PC-3 (cell line): ENCODE measurements at regions not wholly inside any gene's neighbourhood (a gene's known extent, or its start where the extent isn't known, plus 50 kb on each side); places are given as distances from the start of the nearest gene placed in this dataset.

Experiments used
- ATAC-seq: fragments of 200-7000 bp; cut with Tn5 transposase; 2 replicates; pipeline ENCODE4 v1.9.1; 2020; ENCODE audit warnings: mild to moderate bottlenecking, moderate library complexity
- BruUV-seq: library from RNA; stranded (reverse); fragments of 400-500 nt; replicated peaks from 2 replicates; lab custom pipeline; 2021; lab: Mats Ljungman, UMichigan
- CTCF ChIA-PET: fragments of 300-600 bp; sonication (Branson Sonifier 250); formaldehyde crosslinking; loops from one replicate; lab custom pipeline; 2022; ENCODE audit warnings: antibody characterized with exemption; lab: Charles Lee
- POLR2A ChIA-PET: fragments of 300-600 bp; sonication (Branson Sonifier 250); formaldehyde crosslinking; loops from one replicate; lab custom pipeline; 2022; ENCODE audit warnings: antibody characterized with exemption; ENCODE audit not compliant: unreplicated experiment; lab: Charles Lee
- DNase-seq: peaks from one replicate; pipeline ENCODE4 v3.0.0-alpha.2; 2015
- H2AFZ ChIP-seq: fragments of 300-600 bp; sonication (generic); 2 replicates; pipeline ENCODE4 v1.6.0; 2016; ENCODE audit warnings: antibody characterized with exemption, low read length
- H3F3A ChIP-seq: fragments of 300-600 bp; sonication (generic); one replicate; pipeline ENCODE4 v1.6.0; 2017; ENCODE audit warnings: antibody characterized with exemption, low read length, control low read depth, mild to moderate bottlenecking; ENCODE audit not compliant: unreplicated experiment
- H3K27ac ChIP-seq: fragments of 300-600 bp; sonication (generic); 2 replicates; pipeline ENCODE4 v1.5.1; 2016; ENCODE audit warnings: mild to moderate bottlenecking, low read length
- H3K27me3 ChIP-seq: fragments of 300-600 bp; sonication (generic); 2 replicates; pipeline ENCODE4 v1.6.1; 2016; ENCODE audit warnings: low read length, mixed read lengths
- H3K36me3 ChIP-seq: fragments of 300-600 bp; sonication (generic); 2 replicates; pipeline ENCODE4 v1.6.1; 2016; ENCODE audit warnings: low read depth, mixed run types, low read length, mixed read lengths
- H3K4me1 ChIP-seq: fragments of 300-600 bp; sonication (generic); 2 replicates; pipeline ENCODE4 v1.5.1; 2016; ENCODE audit warnings: low read length; ENCODE audit not compliant: insufficient read depth
- H3K4me2 ChIP-seq: fragments of 300-600 bp; sonication (generic); 2 replicates; pipeline ENCODE4 v1.6.0; 2016; ENCODE audit warnings: low read length
- H3K4me3 ChIP-seq: fragments of 300-600 bp; sonication (generic); 2 replicates; pipeline ENCODE4 v1.5.1; 2016; ENCODE audit warnings: mild to moderate bottlenecking, low read length, mixed read lengths
- H3K79me2 ChIP-seq: fragments of 300-600 bp; sonication (generic); 2 replicates; pipeline ENCODE4 v1.6.1; 2017; ENCODE audit warnings: low read length, mixed read lengths
- H3K9ac ChIP-seq: fragments of 300-600 bp; sonication (generic); 2 replicates; pipeline ENCODE4 v1.6.0; 2016; ENCODE audit warnings: mild to moderate bottlenecking, low read length
- H3K9me2 ChIP-seq: fragments of 300-600 bp; sonication (generic); replicated peaks from 2 replicates; pipeline ENCODE4 v1.6.1; 2016; ENCODE audit warnings: mixed run types, low read length, mixed read lengths
- H3K9me3 ChIP-seq: fragments of 300-600 bp; sonication (generic); 2 replicates; pipeline ENCODE4 v1.6.1; 2016; ENCODE audit warnings: low read length, mixed read lengths
- H4K20me1 ChIP-seq: fragments of 300-600 bp; sonication (generic); 2 replicates; pipeline ENCODE4 v1.6.1; 2016; ENCODE audit warnings: low read length, mixed read lengths
- EZH2 ChIP-seq: fragments of 300-600 bp; sonication (generic); IDR thresholded peaks from one replicate; pipeline ENCODE4 v1.6.1; 2017; ENCODE audit warnings: antibody characterized with exemption, mild to moderate bottlenecking, low read length; ENCODE audit not compliant: unreplicated experiment
- EZH2phosphoT487 ChIP-seq: fragments of 300-600 bp; sonication (generic); IDR thresholded peaks from 2 replicates; pipeline ENCODE4 v1.6.1; 2018; ENCODE audit warnings: mild to moderate bottlenecking, antibody characterized with exemption, low read length, borderline replicate concordance
- intact Hi-C: fragments of 100-400 bp; cut with micrococcal nuclease; formaldehyde crosslinking; loops from 2 replicates; pipeline ENCODE4 v1.9.0; 2023
- TF ChIP-seq, protein P1 (sequence below): fragments of 300-600 bp; sonication (generic); conservative IDR thresholded peaks from 2 replicates; pipeline ENCODE4 v1.5.1; 2017; ENCODE audit warnings: antibody characterized with exemption, low read depth, mild to moderate bottlenecking, low read length

- POLR2A ChIA-PET, result no interaction called here
- H3K9ac ChIP-seq, result no peak overlapping the region
- no peaks in the 10 kb centered on the region for H3K79me2 ChIP-seq
- ATAC-seq (no peak), DNase-seq (no peak)
- H3F3A ChIP-seq, result no peaks in the 10 kb centered on the region
- BruUV-seq, result no TSS peak
- no peaks in the 10 kb centered on the region for H3K9me2 ChIP-seq
- CTCF ChIA-PET, result no interaction called here
- no peaks in the 10 kb centered on the region for H3K4me1 ChIP-seq
- TF ChIP-seq EZH2 (no peak), EZH2phosphoT487 (no peak)
- TF ChIP-seq, protein P1, sequence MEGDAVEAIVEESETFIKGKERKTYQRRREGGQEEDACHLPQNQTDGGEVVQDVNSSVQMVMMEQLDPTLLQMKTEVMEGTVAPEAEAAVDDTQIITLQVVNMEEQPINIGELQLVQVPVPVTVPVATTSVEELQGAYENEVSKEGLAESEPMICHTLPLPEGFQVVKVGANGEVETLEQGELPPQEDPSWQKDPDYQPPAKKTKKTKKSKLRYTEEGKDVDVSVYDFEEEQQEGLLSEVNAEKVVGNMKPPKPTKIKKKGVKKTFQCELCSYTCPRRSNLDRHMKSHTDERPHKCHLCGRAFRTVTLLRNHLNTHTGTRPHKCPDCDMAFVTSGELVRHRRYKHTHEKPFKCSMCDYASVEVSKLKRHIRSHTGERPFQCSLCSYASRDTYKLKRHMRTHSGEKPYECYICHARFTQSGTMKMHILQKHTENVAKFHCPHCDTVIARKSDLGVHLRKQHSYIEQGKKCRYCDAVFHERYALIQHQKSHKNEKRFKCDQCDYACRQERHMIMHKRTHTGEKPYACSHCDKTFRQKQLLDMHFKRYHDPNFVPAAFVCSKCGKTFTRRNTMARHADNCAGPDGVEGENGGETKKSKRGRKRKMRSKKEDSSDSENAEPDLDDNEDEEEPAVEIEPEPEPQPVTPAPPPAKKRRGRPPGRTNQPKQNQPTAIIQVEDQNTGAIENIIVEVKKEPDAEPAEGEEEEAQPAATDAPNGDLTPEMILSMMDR, result no peak
- H3K9me3 ChIP-seq, result no peaks in the 10 kb centered on the region
- no peak overlapping the region for H2AFZ ChIP-seq
- H3K4me2 ChIP-seq, result no peak overlapping the region
- H3K36me3 ChIP-seq, result no peaks in the 10 kb centered on the region
- H4K20me1 ChIP-seq, result no peaks in the 10 kb centered on the region
- intact Hi-C loops, result no loop called here
- H3K4me3 ChIP-seq, result no peak overlapping the region
- H3K27ac ChIP-seq, result no peak overlapping the region
- H3K27me3 ChIP-seq, result no peaks in the 10 kb centered on the region
Measured at GRCh38 chr4:108405586-108405985, 214.8 kb upstream of the RPL34 start.

- no peaks in the 10 kb centered on the region for H3K36me3 ChIP-seq
- no TSS peak for BruUV-seq
- no peak overlapping the region for H3K9ac ChIP-seq
- H3K4me2 ChIP-seq, result no peak overlapping the region
- POLR2A ChIA-PET, result no interaction called here
- intact Hi-C loops, result no loop called here
- no peak overlapping the region for H3K27ac ChIP-seq
- CTCF ChIA-PET, result no interaction called here
- no peak overlapping the region for H3K4me3 ChIP-seq
- TF ChIP-seq EZH2 (no peak), EZH2phosphoT487 (no peak)
- TF ChIP-seq, protein P1, result no peak
- H3K9me2 ChIP-seq, result no peaks in the 10 kb centered on the region
- no peaks in the 10 kb centered on the region for H3K27me3 ChIP-seq
- H2AFZ ChIP-seq, result no peak overlapping the region
- no peaks in the 10 kb centered on the region for H3K9me3 ChIP-seq
- H4K20me1 ChIP-seq, result no peaks in the 10 kb centered on the region
- no peaks in the 10 kb centered on the region for H3F3A ChIP-seq
- DNase-seq (no peak), ATAC-seq (no peak)
- H3K79me2 ChIP-seq, result no peaks in the 10 kb centered on the region
- H3K4me1 ChIP-seq, result no peaks in the 10 kb centered on the region
Measured at GRCh38 chr4:108400309-108400708, 220.1 kb upstream of the RPL34 start.

GRCh38 chr4:108399610-108400265 is 220.6 kb upstream of the RPL34 start:
- no peak for TF ChIP-seq EZH2
- TF ChIP-seq, protein P1, result no peak
- no peak for TF ChIP-seq EZH2phosphoT487
- H3K9me3 ChIP-seq, result no peaks in the 10 kb centered on the region
- H3K9ac ChIP-seq, result no peak overlapping the region
- POLR2A ChIA-PET, result no interaction called here
- no peaks in the 10 kb centered on the region for H3K79me2 ChIP-seq
- H3K9me2 ChIP-seq, result no peaks in the 10 kb centered on the region
- no peak for DNase-seq
- CTCF ChIA-PET, result no interaction called here
- no peak for ATAC-seq
- no peak overlapping the region for H2AFZ ChIP-seq
- H3K27ac ChIP-seq, result no peak overlapping the region
- H3K4me2 ChIP-seq, result no peak overlapping the region
- no peaks in the 10 kb centered on the region for H3F3A ChIP-seq
- no peak overlapping the region for H3K4me3 ChIP-seq
- no peaks in the 10 kb centered on the region for H4K20me1 ChIP-seq
- H3K36me3 ChIP-seq, result no peaks in the 10 kb centered on the region
- no peaks in the 10 kb centered on the region for H3K4me1 ChIP-seq
- intact Hi-C loops, result no loop called here
- no TSS peak for BruUV-seq
- no peaks in the 10 kb centered on the region for H3K27me3 ChIP-seq
